ENCODE measurements at regions not wholly inside any gene's neighbourhood (a gene's known extent, or its start where the extent isn't known, plus 50 kb on each side); places are given as distances from the start of the nearest gene placed in this dataset.
"Not testable (repeated sequence)": the region's sequence is repeated elsewhere in the genome, so short reads cannot be mapped to it uniquely, and the experiment has no call there.

- H3K4me1 ChIP-seq (ENCODE audit: control insufficient read depth, insufficient read depth, low read length, poor library complexity, severe bottlenecking), result no peaks in the 10 kb centered on the region
- H3K9me3 ChIP-seq (ENCODE audit: control insufficient read depth, low read length), result peaks cover 5% of the 10 kb centered on the region
- no peaks in the 10 kb centered on the region for H3K36me3 ChIP-seq (ENCODE audit: control insufficient read depth, insufficient read depth, low read length)
- no peak overlapping the region for H3K27ac ChIP-seq (ENCODE audit: low read depth, low read length, severe bottlenecking)
- no CpG with 5 or more reads among the region's 1 CpG for WGBS, 2 experiments (ENCODE audit: insufficient coverage in 2 of 2)
- no peak overlapping the region for H3K4me3 ChIP-seq (ENCODE audit: extremely low read depth, insufficient read depth, low read length, poor library complexity, severe bottlenecking)
Observed at GRCh38 chr10:118931436-118931835, 98.1 kb upstream of the NANOS1 start.

- H3K4me3 ChIP-seq (ENCODE audit: extremely low read depth, insufficient read depth, low read length, poor library complexity, severe bottlenecking); H3K36me3 ChIP-seq (ENCODE audit: control insufficient read depth, insufficient read depth, low read length); H3K4me1 ChIP-seq (ENCODE audit: control insufficient read depth, insufficient read depth, low read length, poor library complexity, severe bottlenecking); H3K27ac ChIP-seq (ENCODE audit: low read depth, low read length, severe bottlenecking); H3K9me3 ChIP-seq (ENCODE audit: control insufficient read depth, low read length): not testable (repeated sequence)
- no CpG with 5 or more reads among the region's 1 CpG for WGBS, 2 experiments (ENCODE audit: insufficient coverage in 2 of 2)
Observed at GRCh38 chr10:118932154-118932553, 97.4 kb upstream of the NANOS1 start.

GRCh38 chr10:118937226-118937625 is 92.3 kb upstream of the NANOS1 start:
- no peaks in the 10 kb centered on the region for H3K36me3 ChIP-seq (ENCODE audit: control insufficient read depth, insufficient read depth, low read length)
- 82 to 100% methylated on average over 2 to 3 of the region's 3 CpGs for WGBS, 2 experiments (ENCODE audit: insufficient coverage in 2 of 2)
- H3K4me3 ChIP-seq (ENCODE audit: extremely low read depth, insufficient read depth, low read length, poor library complexity, severe bottlenecking), result no peak overlapping the region
- H3K27ac ChIP-seq (ENCODE audit: low read depth, low read length, severe bottlenecking), result no peak overlapping the region
- H3K4me1 ChIP-seq (ENCODE audit: control insufficient read depth, insufficient read depth, low read length, poor library complexity, severe bottlenecking), result no peaks in the 10 kb centered on the region
- H3K9me3 ChIP-seq (ENCODE audit: control insufficient read depth, low read length), result no peaks in the 10 kb centered on the region

- WGBS, 2 experiments (ENCODE audit: insufficient coverage in 2 of 2), result 80 to 100% methylated on average over 1 to 2 of the region's 7 CpGs
- Histone ChIP-seq H3K9me3 (ENCODE audit: control insufficient read depth, low read length) (no peaks in the 10 kb centered on the region), H3K27ac (ENCODE audit: low read depth, low read length, severe bottlenecking) (no peak overlapping the region), H3K4me1 (ENCODE audit: control insufficient read depth, insufficient read depth, low read length, poor library complexity, severe bottlenecking) (no peaks in the 10 kb centered on the region), H3K36me3 (ENCODE audit: control insufficient read depth, insufficient read depth, low read length) (no peaks in the 10 kb centered on the region), H3K4me3 (ENCODE audit: extremely low read depth, insufficient read depth, low read length, poor library complexity, severe bottlenecking) (no peak overlapping the region)
Observed at GRCh38 chr10:118939211-118940007, 90.1 kb upstream of the NANOS1 start.

- no peak overlapping the region for H3K27ac ChIP-seq (ENCODE audit: low read depth, low read length, severe bottlenecking)
- no peaks in the 10 kb centered on the region for H3K4me1 ChIP-seq (ENCODE audit: control insufficient read depth, insufficient read depth, low read length, poor library complexity, severe bottlenecking)
- no peak overlapping the region for H3K4me3 ChIP-seq (ENCODE audit: extremely low read depth, insufficient read depth, low read length, poor library complexity, severe bottlenecking)
- no peaks in the 10 kb centered on the region for H3K9me3 ChIP-seq (ENCODE audit: control insufficient read depth, low read length)
- WGBS, 2 experiments (ENCODE audit: insufficient coverage in 2 of 2), result 83% methylated on average over 1 of the region's 1 CpG; no CpG with 5 or more reads in 1 of the 2 experiments
- no peaks in the 10 kb centered on the region for H3K36me3 ChIP-seq (ENCODE audit: control insufficient read depth, insufficient read depth, low read length)
Observed at GRCh38 chr10:118940386-118940785, 89.1 kb upstream of the NANOS1 start.

GRCh38 chr10:118943253-118943652 is 86.3 kb upstream of the NANOS1 start:
- WGBS, 2 experiments (ENCODE audit: insufficient coverage in 2 of 2), result 80 to 100% methylated on average over 1 of the region's 2 CpGs
- H3K9me3 ChIP-seq (ENCODE audit: control insufficient read depth, low read length), result no peaks in the 10 kb centered on the region
- no peaks in the 10 kb centered on the region for H3K36me3 ChIP-seq (ENCODE audit: control insufficient read depth, insufficient read depth, low read length)
- no peak overlapping the region for H3K27ac ChIP-seq (ENCODE audit: low read depth, low read length, severe bottlenecking)
- no peak overlapping the region for H3K4me3 ChIP-seq (ENCODE audit: extremely low read depth, insufficient read depth, low read length, poor library complexity, severe bottlenecking)
- no peaks in the 10 kb centered on the region for H3K4me1 ChIP-seq (ENCODE audit: control insufficient read depth, insufficient read depth, low read length, poor library complexity, severe bottlenecking)

- Histone ChIP-seq H3K9me3 (ENCODE audit: control insufficient read depth, low read length) (no peaks in the 10 kb centered on the region), H3K27ac (ENCODE audit: low read depth, low read length, severe bottlenecking) (no peak overlapping the region), H3K4me1 (ENCODE audit: control insufficient read depth, insufficient read depth, low read length, poor library complexity, severe bottlenecking) (peaks cover 14% of the 10 kb centered on the region), H3K4me3 (ENCODE audit: extremely low read depth, insufficient read depth, low read length, poor library complexity, severe bottlenecking) (no peak overlapping the region), H3K36me3 (ENCODE audit: control insufficient read depth, insufficient read depth, low read length) (no peaks in the 10 kb centered on the region)
- WGBS, 2 experiments (ENCODE audit: insufficient coverage in 2 of 2), result 81 to 84% methylated on average over 5 of the region's 8 CpGs
Observed at GRCh38 chr10:118944959-118945633, 84.4 kb upstream of the NANOS1 start.

GRCh38 chr10:118948786-118949185 is 80.7 kb upstream of the NANOS1 start:
- WGBS, 2 experiments (ENCODE audit: insufficient coverage in 2 of 2), result 79 to 90% methylated on average over 1 to 3 of the region's 3 CpGs
- no peaks in the 10 kb centered on the region for H3K9me3 ChIP-seq (ENCODE audit: control insufficient read depth, low read length)
- no peak overlapping the region for H3K27ac ChIP-seq (ENCODE audit: low read depth, low read length, severe bottlenecking)
- no peaks in the 10 kb centered on the region for H3K36me3 ChIP-seq (ENCODE audit: control insufficient read depth, insufficient read depth, low read length)
- H3K4me3 ChIP-seq (ENCODE audit: extremely low read depth, insufficient read depth, low read length, poor library complexity, severe bottlenecking), result no peak overlapping the region
- H3K4me1 ChIP-seq (ENCODE audit: control insufficient read depth, insufficient read depth, low read length, poor library complexity, severe bottlenecking), result peaks cover 22% of the 10 kb centered on the region

GRCh38 chr10:118950190-118950680 is 79.3 kb upstream of the NANOS1 start:
- Histone ChIP-seq H3K4me3 (ENCODE audit: extremely low read depth, insufficient read depth, low read length, poor library complexity, severe bottlenecking) (no peak overlapping the region), H3K4me1 (ENCODE audit: control insufficient read depth, insufficient read depth, low read length, poor library complexity, severe bottlenecking) (peaks cover 22% of the 10 kb centered on the region), H3K9me3 (ENCODE audit: control insufficient read depth, low read length) (no peaks in the 10 kb centered on the region), H3K27ac (ENCODE audit: low read depth, low read length, severe bottlenecking) (no peak overlapping the region), H3K36me3 (ENCODE audit: control insufficient read depth, insufficient read depth, low read length) (no peaks in the 10 kb centered on the region)
- no CpG with 5 or more reads among the region's 1 CpG for WGBS, 2 experiments (ENCODE audit: insufficient coverage in 2 of 2)

GRCh38 chr10:118950997-118951637 is 78.4 kb upstream of the NANOS1 start:
- Histone ChIP-seq H3K4me1 (ENCODE audit: control insufficient read depth, insufficient read depth, low read length, poor library complexity, severe bottlenecking) (peaks cover 22% of the 10 kb centered on the region), H3K36me3 (ENCODE audit: control insufficient read depth, insufficient read depth, low read length) (no peaks in the 10 kb centered on the region), H3K27ac (ENCODE audit: low read depth, low read length, severe bottlenecking) (no peak overlapping the region), H3K4me3 (ENCODE audit: extremely low read depth, insufficient read depth, low read length, poor library complexity, severe bottlenecking) (no peak overlapping the region), H3K9me3 (ENCODE audit: control insufficient read depth, low read length) (no peaks in the 10 kb centered on the region)
- WGBS, 2 experiments (ENCODE audit: insufficient coverage in 2 of 2), result 85 to 89% methylated on average over 5 to 7 of the region's 11 CpGs

Measured in mesodermal cell (in vitro differentiated cells).